GM12873 (cell line): ENCODE measurements at regions not wholly inside any gene's neighbourhood (a gene's known extent, or its start where the extent isn't known, plus 50 kb on each side); places are given as distances from the start of the nearest gene placed in this dataset.

Source experiments
- TF ChIP-seq, protein P1 (sequence below): IDR thresholded peaks from 2 replicates; pipeline ENCODE4 v1.5.1; 2012; ENCODE audit warnings: low read depth, mild to moderate bottlenecking, moderate library complexity, low read length, control low read depth; ENCODE audit not compliant: insufficient read depth; ENCODE audit errors: missing control alignments

DNA sequence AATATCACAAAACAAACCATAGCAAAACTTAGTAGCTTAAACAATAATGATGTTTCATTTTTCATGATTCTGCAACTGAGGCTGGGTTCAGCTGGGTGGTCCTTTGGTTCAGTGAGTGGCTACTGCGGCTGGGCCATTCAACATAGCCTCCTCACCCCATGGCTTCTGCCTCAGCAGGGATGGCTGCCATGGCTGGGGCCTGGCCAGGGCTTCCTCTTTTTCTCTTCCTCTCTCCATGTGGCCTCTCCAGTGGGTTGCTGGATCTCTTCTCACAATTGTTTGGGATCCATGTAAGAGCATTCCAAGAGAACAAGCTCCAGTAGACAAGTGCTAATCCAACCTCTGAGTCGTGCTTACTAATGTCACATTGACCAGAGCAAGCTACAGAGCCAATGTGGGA lies 248.6 kb upstream of the PLET1 start:
- TF ChIP-seq, protein P1, sequence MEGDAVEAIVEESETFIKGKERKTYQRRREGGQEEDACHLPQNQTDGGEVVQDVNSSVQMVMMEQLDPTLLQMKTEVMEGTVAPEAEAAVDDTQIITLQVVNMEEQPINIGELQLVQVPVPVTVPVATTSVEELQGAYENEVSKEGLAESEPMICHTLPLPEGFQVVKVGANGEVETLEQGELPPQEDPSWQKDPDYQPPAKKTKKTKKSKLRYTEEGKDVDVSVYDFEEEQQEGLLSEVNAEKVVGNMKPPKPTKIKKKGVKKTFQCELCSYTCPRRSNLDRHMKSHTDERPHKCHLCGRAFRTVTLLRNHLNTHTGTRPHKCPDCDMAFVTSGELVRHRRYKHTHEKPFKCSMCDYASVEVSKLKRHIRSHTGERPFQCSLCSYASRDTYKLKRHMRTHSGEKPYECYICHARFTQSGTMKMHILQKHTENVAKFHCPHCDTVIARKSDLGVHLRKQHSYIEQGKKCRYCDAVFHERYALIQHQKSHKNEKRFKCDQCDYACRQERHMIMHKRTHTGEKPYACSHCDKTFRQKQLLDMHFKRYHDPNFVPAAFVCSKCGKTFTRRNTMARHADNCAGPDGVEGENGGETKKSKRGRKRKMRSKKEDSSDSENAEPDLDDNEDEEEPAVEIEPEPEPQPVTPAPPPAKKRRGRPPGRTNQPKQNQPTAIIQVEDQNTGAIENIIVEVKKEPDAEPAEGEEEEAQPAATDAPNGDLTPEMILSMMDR = no peak

DNA sequence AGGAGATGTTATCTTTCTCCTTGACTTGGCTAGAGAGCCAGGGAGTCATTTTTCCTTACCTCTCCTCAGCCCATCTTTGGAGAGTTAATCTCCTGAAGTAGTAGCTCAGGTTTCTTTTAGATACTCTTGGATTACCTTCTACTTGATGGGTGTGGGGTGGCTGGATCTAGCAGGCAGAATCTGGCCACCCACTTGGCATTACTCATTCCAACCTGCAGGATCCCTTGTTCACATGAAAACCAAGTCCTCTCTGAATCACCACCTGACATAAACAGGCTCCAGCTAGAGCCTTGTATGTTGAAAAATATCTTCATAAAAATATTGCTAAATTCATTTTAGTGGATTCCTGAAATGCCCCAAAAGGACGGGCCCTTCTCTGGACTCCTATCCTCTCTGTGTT lies 250.6 kb upstream of the PLET1 start:
- TF ChIP-seq, protein P1 = no peak

DNA sequence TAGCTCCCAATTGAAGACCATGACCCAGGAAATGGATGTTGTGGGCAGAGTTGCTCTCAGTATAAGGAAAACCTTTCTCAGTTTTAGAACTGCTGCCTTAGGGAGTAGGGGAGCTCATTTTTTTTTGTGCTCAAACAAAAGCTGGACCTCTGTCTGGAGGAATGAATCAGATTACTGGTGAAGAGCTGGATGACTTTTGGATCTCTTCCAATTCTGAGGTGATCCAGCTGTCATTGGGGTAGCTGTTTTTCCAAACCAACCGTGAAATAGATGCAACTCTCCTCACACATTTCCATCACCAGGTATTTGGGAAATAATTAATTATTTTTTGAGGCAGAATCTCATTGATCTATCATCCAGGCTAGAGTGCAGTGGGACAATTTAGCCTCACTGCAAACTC lies 251.3 kb upstream of the PLET1 start:
- TF ChIP-seq, protein P1 = no peak

DNA sequence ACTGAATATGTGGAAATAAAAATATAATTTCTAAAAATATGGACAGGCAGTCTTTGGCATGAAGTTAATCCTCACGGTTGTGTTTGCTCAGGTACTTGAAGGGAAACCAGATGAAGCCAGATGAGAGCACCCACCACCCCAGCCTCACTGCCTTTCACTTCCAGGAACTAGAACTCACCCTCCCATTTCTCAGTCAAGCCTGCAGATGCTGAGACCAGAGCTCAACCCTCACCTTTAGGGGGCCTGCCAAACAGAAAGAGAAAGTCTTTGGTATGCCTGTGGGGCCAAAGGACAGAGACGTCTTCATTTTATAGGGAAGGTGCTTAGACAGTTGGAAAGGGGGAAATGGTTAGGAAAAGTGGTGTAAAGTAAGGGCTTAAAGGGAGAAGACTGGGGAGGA lies 252.8 kb upstream of the PLET1 start:
- TF ChIP-seq, protein P1 = no peak

DNA sequence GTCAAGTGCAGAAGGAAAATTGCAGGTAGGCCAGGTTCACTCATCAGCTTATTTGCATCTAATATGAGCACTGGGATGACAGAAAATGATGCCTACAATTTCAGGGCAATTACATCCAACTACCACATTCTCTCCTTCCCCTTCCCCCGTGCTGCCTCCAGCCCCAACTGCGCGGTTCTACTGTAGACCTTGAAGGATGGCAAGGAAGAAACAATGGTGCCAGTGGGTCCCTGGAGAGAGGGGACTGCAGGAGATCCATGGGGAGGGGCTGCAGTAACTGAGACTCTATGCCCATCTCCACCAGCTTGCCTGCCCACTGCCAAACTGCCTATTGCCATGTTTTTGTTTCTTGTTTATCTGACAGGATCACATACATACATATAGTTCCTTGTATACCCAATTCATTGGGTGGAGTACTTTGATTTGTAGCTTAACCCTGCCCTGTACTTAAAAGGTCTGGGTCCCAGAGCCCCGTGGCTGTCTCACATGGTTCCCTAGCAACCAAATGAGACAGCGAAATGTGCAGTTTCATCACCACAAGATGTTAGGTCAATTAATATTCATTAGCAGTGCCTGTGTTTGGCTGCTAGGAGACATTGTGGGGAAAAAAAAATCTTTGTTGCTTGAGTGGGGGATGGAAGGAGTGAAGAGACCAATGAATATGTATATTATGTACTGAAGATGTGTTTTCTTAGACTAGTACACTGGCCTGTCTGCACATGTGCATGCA lies 253.5 kb upstream of the PLET1 start:
- TF ChIP-seq, protein P1 = no peak

DNA sequence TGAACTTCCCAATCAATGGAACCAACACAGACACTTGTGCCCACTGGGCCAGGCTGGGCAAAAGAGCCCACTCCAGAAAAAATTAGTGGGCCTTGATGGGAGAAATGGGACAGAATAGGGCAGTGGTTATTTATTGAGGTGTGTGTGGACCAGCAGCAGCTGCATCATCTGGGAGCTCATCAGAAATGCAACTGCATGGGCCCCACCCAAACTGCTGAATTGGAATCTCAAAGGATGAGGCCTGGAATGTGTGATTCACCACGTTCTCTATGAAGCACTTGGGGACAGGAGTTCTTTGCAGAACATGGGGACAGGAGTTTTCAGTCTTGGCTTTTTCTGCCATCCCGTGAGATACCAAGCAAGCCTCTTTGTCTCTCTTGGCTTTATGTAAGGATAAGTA lies 255.6 kb upstream of the PLET1 start:
- TF ChIP-seq, protein P1 = no peak

DNA sequence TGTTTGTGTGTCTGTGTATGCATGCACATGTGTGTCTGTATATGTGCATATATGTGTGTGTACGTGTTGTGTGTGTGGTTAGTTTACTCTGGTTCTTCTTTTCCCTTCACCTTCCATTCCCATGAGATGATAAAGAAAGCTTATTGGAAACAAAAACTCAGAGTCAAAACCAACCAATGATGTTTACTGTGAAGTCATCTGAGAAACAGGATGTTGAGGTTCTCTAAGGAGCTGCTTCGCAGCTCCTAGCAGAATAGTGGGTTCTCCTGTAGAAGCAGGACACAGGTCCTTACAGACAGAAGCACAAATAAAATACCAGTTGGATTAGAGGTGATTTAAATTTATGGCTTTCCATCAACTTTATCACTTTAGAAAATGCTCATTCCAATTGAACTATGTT lies 256.1 kb upstream of the PLET1 start:
- TF ChIP-seq, protein P1 = no peak

DNA sequence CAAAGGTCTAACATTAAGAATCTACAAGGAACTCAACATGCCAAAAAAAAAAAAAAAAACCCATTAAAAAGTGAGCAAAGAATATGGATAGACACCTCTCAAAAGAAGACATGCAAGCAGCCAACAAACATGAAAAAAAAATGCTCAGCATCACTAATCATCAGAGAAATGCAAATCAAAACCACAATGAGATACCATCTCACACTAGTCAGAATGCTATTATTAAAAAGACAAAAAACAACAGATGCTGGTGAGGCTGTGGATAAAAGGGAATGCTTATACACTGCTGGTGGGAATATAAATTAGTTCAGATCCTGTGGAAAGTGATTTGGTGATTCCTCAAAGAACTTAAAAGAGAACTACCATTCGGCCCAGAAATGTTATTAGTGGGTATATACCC lies 257.7 kb upstream of the PLET1 start:
- TF ChIP-seq, protein P1 = no peak
